ENCODE measurements at regions not wholly inside any gene's neighbourhood (a gene's known extent, or its start where the extent isn't known, plus 50 kb on each side); places are given as distances from the start of the nearest gene placed in this dataset.

GRCh38 chr3:80734483-80734882 is 966.7 kb upstream of the ROBO1 start:
- H3K79me2 ChIP-seq (ENCODE audit: control insufficient read depth, insufficient read depth, low read length), result no peaks in the 10 kb centered on the region
- no peak for TF ChIP-seq HNRNPL (IDR thresholded peaks at IDR 0.05; ENCODE audit: low read depth, low read length)
- TF ChIP-seq E2F4 (CRISPR knock-in tag; IDR thresholded peaks at IDR 0.05; ENCODE audit: low read depth), result no peak
- TF ChIP-seq ZNF609 (CRISPR knock-in tag; IDR thresholded peaks at IDR 0.05; ENCODE audit: borderline replicate concordance), result no peak
- TF ChIP-seq RFX1 (IDR thresholded peaks at IDR 0.05), result peak; percentile 62
- no peak for TF ChIP-seq NCOA1 (IDR thresholded peaks at IDR 0.05; ENCODE audit: low read depth)
- peak; percentile 51 for ATAC-seq
- no peak overlapping the region for H2AFZ ChIP-seq (ENCODE audit: low read depth, low read length)
- H3K27me3 ChIP-seq (ENCODE audit: control insufficient read depth in 2 of 2, insufficient read depth in 2 of 2, low read length in 2 of 2), result no peaks in the 10 kb centered on the region
- intact Hi-C loops (cut with micrococcal nuclease), result no loop called here
- H3K4me2 ChIP-seq (ENCODE audit: insufficient read depth, low read length), result no peak overlapping the region; the same call in 1 of the 2 replicates
- H3K9ac ChIP-seq (ENCODE audit: insufficient read depth in 1 of 2, low read depth in 2 of 2, low read length in 2 of 2), result no peak overlapping the region
- BruUV-seq (replicated peaks), result no TSS peak
- no peaks in the 10 kb centered on the region; a peak in 1 of 5 replicates for H3K4me1 ChIP-seq (replicated peaks in 1 of 2; ENCODE audit: control insufficient read depth in 2 of 2, insufficient read depth in 2 of 2, low read length in 2 of 2)
- in situ Hi-C loops (cut with MboI), result no loop called here
- CTCF ChIA-PET (ENCODE audit: low intra/inter-chr PET ratio), result no interaction called here
- POLR2A ChIA-PET, result no interaction called here
- H3K4me3 ChIP-seq, result no peak overlapping the region
- no peaks in the 10 kb centered on the region for H4K20me1 ChIP-seq (replicated peaks; ENCODE audit: control insufficient read depth, insufficient read depth, low read length)
- no peak for FAIRE-seq
- no peaks in the 10 kb centered on the region; the same call in 2 of the 3 replicates for H3K36me3 ChIP-seq (ENCODE audit: control insufficient read depth, insufficient read depth, low read length)
- no peaks in the 10 kb centered on the region for H3K9me3 ChIP-seq (replicated peaks; ENCODE audit: control insufficient read depth, insufficient read depth, low read depth, low read length)
- 0% methylated on average over 1 of the region's 1 CpG for WGBS (ENCODE audit: insufficient coverage, low coverage, missing lambda C conversion rate)
- H3K27ac ChIP-seq (ENCODE audit: extremely low read depth, low read depth, low read length), result peak overlapping the region; percentile 56
- no peaks in the 10 kb centered on the region for H3K9me1 ChIP-seq (ENCODE audit: control insufficient read depth, insufficient read depth, low read length)
- DNase-seq (ENCODE audit: extremely low read depth in 1 of 4, low spot score in 3 of 4), result peak in 1 of 4 experiments; percentile 14

Data from K562 (cell line).